Astrocyte (in vitro differentiated cells and primary cell): ENCODE measurements at regions not wholly inside any gene's neighbourhood (a gene's known extent, or its start where the extent isn't known, plus 50 kb on each side); places are given as distances from the start of the nearest gene placed in this dataset.

Experiments
- EZH2 ChIP-seq: IDR thresholded peaks from 2 replicates; pipeline ENCODE4 v1.6.1; 2012; ENCODE audit warnings: mild to moderate bottlenecking, low read length, inconsistent platforms; ENCODE audit not compliant: insufficient read depth
- TF ChIP-seq, protein P1 (sequence below): IDR thresholded peaks from 2 replicates; pipeline ENCODE4 v1.5.1; 2011; ENCODE audit warnings: low read depth, mild to moderate bottlenecking, inconsistent platforms, low read length, moderate library complexity; ENCODE audit not compliant: insufficient read depth

DNA sequence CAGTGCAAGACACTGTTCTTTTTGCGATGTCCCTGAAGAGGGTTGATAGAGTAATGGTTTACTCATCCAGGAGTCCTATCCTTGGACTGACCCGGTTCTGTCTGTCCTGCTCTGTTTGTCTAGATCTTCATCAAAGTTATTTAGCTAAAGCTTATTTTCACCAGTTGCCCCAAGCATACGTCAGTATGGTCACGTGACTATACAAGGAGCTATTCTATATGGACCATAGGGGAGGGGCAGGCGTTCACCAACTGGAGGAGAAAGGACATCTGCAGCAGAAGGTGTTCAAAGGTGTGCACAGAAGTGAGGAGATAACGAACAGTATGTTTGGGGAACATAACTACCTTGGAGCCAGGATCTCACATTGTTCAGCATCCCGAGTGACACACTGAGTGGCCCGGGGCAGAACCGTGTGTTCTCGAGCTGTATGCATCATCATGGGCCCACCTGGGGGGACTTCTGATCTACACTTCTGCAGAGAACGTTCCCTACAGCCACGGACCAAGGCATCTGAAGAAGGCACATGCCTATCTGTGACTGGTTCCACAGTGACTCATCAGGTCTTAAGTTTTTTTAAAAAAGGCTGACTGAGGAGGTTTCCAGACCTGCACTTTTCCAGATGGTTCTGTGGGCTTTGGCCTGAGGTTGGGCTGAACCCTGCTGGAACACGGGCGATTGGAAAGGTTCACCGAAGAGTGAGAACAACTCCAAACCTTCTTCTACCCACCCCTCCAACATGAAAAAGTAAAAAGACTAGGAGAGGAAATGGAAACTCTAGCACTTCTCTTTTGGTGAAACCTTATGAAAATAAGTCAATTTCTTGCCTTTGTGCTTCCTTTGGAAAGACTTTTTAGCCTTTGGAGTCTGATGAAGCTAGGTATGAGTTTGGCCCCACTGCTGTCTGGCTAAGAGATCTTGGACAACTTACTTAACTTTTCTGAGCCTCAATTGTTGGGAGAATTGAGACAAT lies 68.6 kb upstream of the YWHAQ start:
- TF ChIP-seq, protein P1, sequence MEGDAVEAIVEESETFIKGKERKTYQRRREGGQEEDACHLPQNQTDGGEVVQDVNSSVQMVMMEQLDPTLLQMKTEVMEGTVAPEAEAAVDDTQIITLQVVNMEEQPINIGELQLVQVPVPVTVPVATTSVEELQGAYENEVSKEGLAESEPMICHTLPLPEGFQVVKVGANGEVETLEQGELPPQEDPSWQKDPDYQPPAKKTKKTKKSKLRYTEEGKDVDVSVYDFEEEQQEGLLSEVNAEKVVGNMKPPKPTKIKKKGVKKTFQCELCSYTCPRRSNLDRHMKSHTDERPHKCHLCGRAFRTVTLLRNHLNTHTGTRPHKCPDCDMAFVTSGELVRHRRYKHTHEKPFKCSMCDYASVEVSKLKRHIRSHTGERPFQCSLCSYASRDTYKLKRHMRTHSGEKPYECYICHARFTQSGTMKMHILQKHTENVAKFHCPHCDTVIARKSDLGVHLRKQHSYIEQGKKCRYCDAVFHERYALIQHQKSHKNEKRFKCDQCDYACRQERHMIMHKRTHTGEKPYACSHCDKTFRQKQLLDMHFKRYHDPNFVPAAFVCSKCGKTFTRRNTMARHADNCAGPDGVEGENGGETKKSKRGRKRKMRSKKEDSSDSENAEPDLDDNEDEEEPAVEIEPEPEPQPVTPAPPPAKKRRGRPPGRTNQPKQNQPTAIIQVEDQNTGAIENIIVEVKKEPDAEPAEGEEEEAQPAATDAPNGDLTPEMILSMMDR = no peak
- no peak for TF ChIP-seq EZH2
